HG03045 (cell line): ENCODE measurements at regions not wholly inside any gene's neighbourhood (a gene's known extent, or its start where the extent isn't known, plus 50 kb on each side); places are given as distances from the start of the nearest gene placed in this dataset.

Experiments used
- ATAC-seq: cut with Tn5 transposase; IDR thresholded peaks from one replicate; pipeline ENCODE4 v1.9.1; 2021; ENCODE audit warnings: mild to moderate bottlenecking, moderate library complexity; ENCODE audit not compliant: unreplicated experiment

GRCh38 chr10:120279196-120279595, 177.8 kb upstream of the PLPP4 start:
- no peak for ATAC-seq

- ATAC-seq, result no peak
These were observed 174.6 kb upstream of the PLPP4 start for GRCh38 chr10:120282421-120282820.

GRCh38 chr10:120282846-120283492, 174.1 kb upstream of the PLPP4 start:
- ATAC-seq, result no peak

- ATAC-seq, result no peak
These were observed 171.6 kb upstream of the PLPP4 start for GRCh38 chr10:120285408-120285807.

GRCh38 chr10:120286280-120286679, 170.7 kb upstream of the PLPP4 start:
- no peak for ATAC-seq

- ATAC-seq, result no peak
These were observed 156.5 kb upstream of the PLPP4 start for GRCh38 chr10:120300513-120300912.

- no peak for ATAC-seq
These were observed 148.4 kb upstream of the PLPP4 start for GRCh38 chr10:120308589-120308988.

- ATAC-seq, result no peak
These were observed 143.3 kb upstream of the PLPP4 start for GRCh38 chr10:120313715-120314114.

GRCh38 chr10:120314442-120314841, 142.6 kb upstream of the PLPP4 start:
- no peak for ATAC-seq

- ATAC-seq, result no peak
These were observed 138.2 kb upstream of the PLPP4 start for GRCh38 chr10:120318862-120319261.

- no peak for ATAC-seq
These were observed 129.4 kb upstream of the PLPP4 start for GRCh38 chr10:120327675-120328074.

- ATAC-seq, result no peak
These were observed 128.4 kb upstream of the PLPP4 start for GRCh38 chr10:120328647-120329046.

- ATAC-seq, result no peak
These were observed 121.5 kb upstream of the PLPP4 start for GRCh38 chr10:120335553-120335952.

GRCh38 chr10:120336306-120336910, 120.6 kb upstream of the PLPP4 start:
- ATAC-seq, result no peak

- ATAC-seq, result no peak
These were observed 120.0 kb upstream of the PLPP4 start for GRCh38 chr10:120336911-120337540.

GRCh38 chr10:120342115-120342714, 114.8 kb upstream of the PLPP4 start:
- ATAC-seq, result no peak

GRCh38 chr10:120345186-120345585, 111.8 kb upstream of the PLPP4 start:
- no peak for ATAC-seq

- no peak for ATAC-seq
These were observed 109.4 kb upstream of the PLPP4 start for GRCh38 chr10:120347644-120348043.

GRCh38 chr10:120349069-120349468, 108.0 kb upstream of the PLPP4 start:
- ATAC-seq, result no peak

GRCh38 chr10:120355425-120355824, 101.6 kb upstream of the PLPP4 start:
- ATAC-seq, result no peak

GRCh38 chr10:120360571-120360970, 96.5 kb upstream of the PLPP4 start:
- no peak for ATAC-seq

- ATAC-seq, result no peak
These were observed 91.2 kb upstream of the PLPP4 start for GRCh38 chr10:120365872-120366271.
